ENCODE measurements at regions not wholly inside any gene's neighbourhood (a gene's known extent, or its start where the extent isn't known, plus 50 kb on each side); places are given as distances from the start of the nearest gene placed in this dataset.

- Mint-ChIP-seq H3K27ac (ENCODE audit: low read depth, unreplicated experiment) (no peak overlapping the region), H3K4me1 (ENCODE audit: insufficient read depth, unreplicated experiment) (peaks cover 6% of the 10 kb centered on the region), H3K9me3 (ENCODE audit: unreplicated experiment) (no peaks in the 10 kb centered on the region), H3K4me3 (ENCODE audit: unreplicated experiment) (no peak overlapping the region), H3K36me3 (ENCODE audit: insufficient read depth, unreplicated experiment) (no peaks in the 10 kb centered on the region), H3K27me3 (ENCODE audit: insufficient read depth, unreplicated experiment) (no peaks in the 10 kb centered on the region)
- BruUV-seq (replicated peaks) = no TSS peak
- no peak for DNase-seq (ENCODE audit: unreplicated experiment)
- POLR2A ChIA-PET = no interaction called here
- intact Hi-C loops (cut with micrococcal nuclease) = no loop called here
- CTCF ChIA-PET = interaction anchor here (1.1 kb wide), 1 partner anchor 586 kb away, joined by 4 read pairs; no protein-coding TSS in a partner anchor
- TF ChIP-seq CTCF (IDR thresholded peaks at IDR 0.05; ENCODE audit: unreplicated experiment) = no peak
Observed at GRCh38 chr2:163475815-163476214, 260.0 kb downstream of the FIGN start.

GRCh38 chr2:163474889-163475288 lies 260.9 kb downstream of the FIGN start:
- no peaks in the 10 kb centered on the region for H3K9me3 Mint-ChIP-seq (ENCODE audit: unreplicated experiment)
- CTCF ChIA-PET = interaction anchor here (0.6 to 6.9 kb wide), 2 partner anchors 90 to 587 kb away, joined by 3 to 54 read pairs; no protein-coding TSS in a partner anchor

GRCh38 chr2:163474319-163474744 lies 261.5 kb downstream of the FIGN start:
- Mint-ChIP-seq H3K4me3 (ENCODE audit: unreplicated experiment) (no peak overlapping the region), H3K36me3 (ENCODE audit: insufficient read depth, unreplicated experiment) (no peaks in the 10 kb centered on the region), H3K9me3 (ENCODE audit: unreplicated experiment) (no peaks in the 10 kb centered on the region), H3K4me1 (ENCODE audit: insufficient read depth, unreplicated experiment) (peaks cover 6% of the 10 kb centered on the region), H3K27me3 (ENCODE audit: insufficient read depth, unreplicated experiment) (no peaks in the 10 kb centered on the region), H3K27ac (ENCODE audit: low read depth, unreplicated experiment) (no peak overlapping the region)
- no TSS peak for BruUV-seq (replicated peaks)
- intact Hi-C loops (cut with micrococcal nuclease) = loop anchor here (5.0 kb wide), 1 partner anchor 208 kb away; no protein-coding TSS in a partner anchor
- TF ChIP-seq CTCF (IDR thresholded peaks at IDR 0.05; ENCODE audit: unreplicated experiment) = no peak
- POLR2A ChIA-PET = no interaction called here
- CTCF ChIA-PET = interaction anchor here (6.9 kb wide), 1 partner anchor 587 kb away, joined by 54 read pairs; no protein-coding TSS in a partner anchor
- DNase-seq (ENCODE audit: unreplicated experiment) = no peak

More at GRCh38 chr2:163474889-163475288, 260.9 kb downstream of the FIGN start:
- Mint-ChIP-seq H3K4me1 (ENCODE audit: insufficient read depth, unreplicated experiment) (peaks cover 6% of the 10 kb centered on the region), H3K4me3 (ENCODE audit: unreplicated experiment) (no peak overlapping the region), H3K27ac (ENCODE audit: low read depth, unreplicated experiment) (no peak overlapping the region), H3K36me3 (ENCODE audit: insufficient read depth, unreplicated experiment) (no peaks in the 10 kb centered on the region), H3K27me3 (ENCODE audit: insufficient read depth, unreplicated experiment) (no peaks in the 10 kb centered on the region)
- BruUV-seq (replicated peaks) = no TSS peak
- DNase-seq (ENCODE audit: unreplicated experiment) = no peak
- intact Hi-C loops (cut with micrococcal nuclease) = loop anchor here (5.0 kb wide), 1 partner anchor 207 kb away; no protein-coding TSS in a partner anchor
- TF ChIP-seq CTCF (IDR thresholded peaks at IDR 0.05; ENCODE audit: unreplicated experiment) = no peak
- POLR2A ChIA-PET = no interaction called here

GRCh38 chr2:163471947-163472346 lies 263.9 kb downstream of the FIGN start:
- POLR2A ChIA-PET = interaction anchor here (0.6 to 1.1 kb wide), 4 partner anchors 259 to 589 kb away, joined by 3 read pairs; partner anchors contain the start of gene FIGN
- Mint-ChIP-seq H3K4me3 (ENCODE audit: unreplicated experiment) (no peak overlapping the region), H3K27me3 (ENCODE audit: insufficient read depth, unreplicated experiment) (no peaks in the 10 kb centered on the region), H3K9me3 (ENCODE audit: unreplicated experiment) (no peaks in the 10 kb centered on the region), H3K36me3 (ENCODE audit: insufficient read depth, unreplicated experiment) (no peaks in the 10 kb centered on the region), H3K4me1 (ENCODE audit: insufficient read depth, unreplicated experiment) (peaks cover 6% of the 10 kb centered on the region), H3K27ac (ENCODE audit: low read depth, unreplicated experiment) (no peak overlapping the region)
- no TSS peak for BruUV-seq (replicated peaks)
- intact Hi-C loops (cut with micrococcal nuclease) = loop anchor here (1.0 to 5.0 kb wide), 5 partner anchors 210 to 958 kb away; no protein-coding TSS in a partner anchor
- peak; percentile 60 for TF ChIP-seq CTCF (IDR thresholded peaks at IDR 0.05; ENCODE audit: unreplicated experiment)
- CTCF ChIA-PET = interaction anchor here (0.5 to 6.9 kb wide), 24 partner anchors 8 to 1052 kb away, joined by 3 to 54 read pairs (median 3); partner anchors contain the start of gene FIGN
- DNase-seq (ENCODE audit: unreplicated experiment) = peak; percentile 29
